AG04449 (cell line): ENCODE measurements at regions not wholly inside any gene's neighbourhood (a gene's known extent, or its start where the extent isn't known, plus 50 kb on each side); places are given as distances from the start of the nearest gene placed in this dataset.

Experiments used
- CTCF ChIA-PET: fragments of 350-600 bp; formaldehyde crosslinking; extraction: SDS; loops from one replicate; lab custom pipeline; 2021; ENCODE audit warnings: antibody characterized with exemption; lab: Yijun Ruan, JAX
- POLR2A ChIA-PET: fragments of 400-600, 350-600 bp; formaldehyde crosslinking; extraction: SDS; loops from one replicate; lab custom pipeline; 2020; ENCODE audit warnings: antibody characterized with exemption, inconsistent platforms; lab: Yijun Ruan, JAX
- DNase-seq: peaks from one replicate; pipeline ENCODE4 v3.0.0-alpha.2; 2010; ENCODE audit warnings: low read depth, low spot score
- H3K4me3 ChIP-seq: 2 replicates; pipeline ENCODE4 v1.5.1; 2011; ENCODE audit warnings: low read depth, mild to moderate bottlenecking, control low read depth, low read length
- CTCF ChIP-seq: IDR thresholded peaks from one replicate; pipeline ENCODE4 v1.5.1; 2011; ENCODE audit warnings: mild to moderate bottlenecking, moderate library complexity, low read length, control low read depth, inconsistent platforms; ENCODE audit not compliant: insufficient read depth; ENCODE audit errors: missing control alignments

- CTCF ChIA-PET, result no interaction called here
Observed at GRCh38 chr12:113684053-113684907, 212.6 kb upstream of the LHX5 start.

GRCh38 chr12:113683574-113683973 is 211.9 kb upstream of the LHX5 start:
- no peak overlapping the region for H3K4me3 ChIP-seq
- no peak for TF ChIP-seq CTCF
- ChIA-PET CTCF (no interaction called here), POLR2A (no interaction called here)
- DNase-seq, result no peak

More at GRCh38 chr12:113684053-113684907, 212.6 kb upstream of the LHX5 start:
- no peak overlapping the region for H3K4me3 ChIP-seq
- POLR2A ChIA-PET, result no interaction called here
- no peak for TF ChIP-seq CTCF
- no peak for DNase-seq

- POLR2A ChIA-PET, result no interaction called here
- no peak for DNase-seq
- no peak for TF ChIP-seq CTCF
- CTCF ChIA-PET, result no interaction called here
- no peak overlapping the region for H3K4me3 ChIP-seq
Observed at GRCh38 chr12:113680868-113681267, 209.2 kb upstream of the LHX5 start.

GRCh38 chr12:113678223-113679119 is 206.8 kb upstream of the LHX5 start:
- DNase-seq, result no peak
- CTCF ChIA-PET, result no interaction called here

GRCh38 chr12:113676547-113676946 is 204.9 kb upstream of the LHX5 start:
- CTCF ChIA-PET, result no interaction called here
- no peak overlapping the region for H3K4me3 ChIP-seq
- TF ChIP-seq CTCF, result no peak
- POLR2A ChIA-PET, result no interaction called here
- no peak for DNase-seq

More at GRCh38 chr12:113678223-113679119, 206.8 kb upstream of the LHX5 start:
- H3K4me3 ChIP-seq, result no peak overlapping the region
- POLR2A ChIA-PET, result no interaction called here
- TF ChIP-seq CTCF, result no peak

- no peak for DNase-seq
- POLR2A ChIA-PET, result no interaction called here
- CTCF ChIA-PET, result no interaction called here
Observed at GRCh38 chr12:113676117-113676516, 204.4 kb upstream of the LHX5 start.

More at GRCh38 chr12:113676117-113676516, 204.4 kb upstream of the LHX5 start:
- no peak overlapping the region for H3K4me3 ChIP-seq
- no peak for TF ChIP-seq CTCF
